Posterior cingulate gyrus (tissue), 11 donors: ENCODE measurements at regions not wholly inside any gene's neighbourhood (a gene's known extent, or its start where the extent isn't known, plus 50 kb on each side); places are given as distances from the start of the nearest gene placed in this dataset.

ENCODE experiments used
- DNase-seq, 10 donors: peaks; one replicate each; pipeline versions ENCODE4 v3.0.0 to v3.0.0-alpha.2; 2020 to 2021; ENCODE audit warnings: mixed read lengths in 3 of 10
- intact Hi-C: fragments of 100-400 bp; cut with DNase I; formaldehyde crosslinking; loops from one replicate; pipeline ENCODE4 v1.15.1; 2023

DNA sequence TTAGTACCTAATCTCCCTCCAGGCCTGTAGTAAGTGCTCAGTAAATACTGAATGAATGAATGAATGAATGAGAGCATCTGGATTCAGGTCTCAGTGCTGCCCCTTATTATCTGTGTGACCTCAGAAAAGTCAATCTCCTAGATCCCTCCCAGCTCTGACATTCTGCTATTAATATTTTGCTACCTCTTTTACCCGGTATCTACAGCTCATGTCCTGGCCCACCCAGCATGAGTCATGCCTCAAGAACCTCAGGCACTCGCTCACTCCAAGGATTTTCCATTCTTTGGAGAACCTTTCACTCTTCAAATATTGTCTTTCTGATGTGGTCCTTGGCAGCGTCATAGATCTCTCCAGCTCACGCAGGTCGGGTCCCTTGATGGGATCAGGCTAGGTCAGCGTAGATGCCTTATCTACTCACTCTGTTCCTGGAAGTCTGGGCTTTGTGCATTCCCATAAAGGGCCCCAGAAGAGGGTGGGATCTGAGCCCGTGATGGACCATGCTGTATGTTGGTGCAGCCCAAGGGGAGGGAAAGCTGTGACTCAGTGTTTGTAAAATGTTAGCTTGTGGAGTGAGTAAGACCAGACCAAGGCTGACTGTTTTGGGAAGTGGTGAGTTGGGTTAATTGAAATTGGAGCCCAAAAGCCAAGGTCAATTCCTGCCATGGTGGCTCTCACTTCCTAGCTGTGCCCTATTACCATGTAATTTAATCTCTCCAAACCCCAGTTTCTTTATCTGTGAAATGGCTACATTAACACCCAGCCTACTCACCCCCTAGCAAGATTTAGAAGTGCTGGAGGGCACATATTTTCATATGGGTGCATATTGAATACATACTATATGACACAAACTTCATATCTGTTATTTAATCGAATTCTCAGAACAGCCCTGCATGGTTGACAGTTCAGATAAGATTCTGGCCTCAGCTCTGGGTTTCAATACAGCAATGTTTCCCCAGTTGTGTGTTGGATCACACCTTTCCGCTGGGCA lies 214.1 kb upstream of the USP24 start:
- DNase-seq: no peak
- intact Hi-C loops: no loop called here

DNA sequence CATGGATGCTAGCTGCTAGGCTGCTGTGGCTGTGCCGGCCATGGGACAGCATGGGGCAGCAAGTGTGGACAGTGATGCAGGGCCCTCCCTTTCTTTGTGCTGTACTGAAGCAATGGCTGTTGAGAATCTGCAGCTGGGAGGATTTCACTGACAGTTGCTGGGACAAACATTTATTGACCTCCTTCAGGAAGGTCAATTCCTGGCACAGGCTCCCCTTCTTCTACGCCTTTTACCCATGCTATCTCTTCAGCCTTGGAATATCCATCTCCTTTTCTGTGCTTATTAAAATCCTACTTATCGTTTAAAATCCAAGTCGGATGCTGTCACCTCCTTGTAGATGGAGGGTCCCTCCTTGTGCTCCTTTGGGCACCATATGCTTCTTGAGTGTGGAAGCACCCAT lies 213.1 kb upstream of the USP24 start:
- intact Hi-C loops: no loop called here
- DNase-seq: no peak

DNA sequence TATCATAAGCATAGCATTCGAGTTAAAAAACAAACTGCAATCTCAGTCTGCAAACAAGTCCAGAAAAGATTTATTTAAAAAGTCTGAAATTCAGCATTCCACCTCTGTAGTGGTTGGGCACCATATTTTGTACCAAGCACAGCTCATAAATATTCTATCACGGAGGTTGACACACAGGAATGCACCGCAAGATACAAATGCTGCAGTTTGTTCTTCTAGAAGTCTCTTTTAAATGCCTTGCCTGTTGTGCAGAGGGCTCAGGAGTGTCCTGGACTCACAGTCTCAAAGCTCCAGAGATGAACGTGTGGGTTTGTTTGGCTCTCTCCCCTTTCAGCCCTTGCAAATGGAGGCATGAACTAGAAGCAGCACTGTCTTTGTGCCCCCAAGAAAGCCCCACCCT lies 212.4 kb upstream of the USP24 start:
- intact Hi-C loops: no loop called here
- DNase-seq: no peak

DNA sequence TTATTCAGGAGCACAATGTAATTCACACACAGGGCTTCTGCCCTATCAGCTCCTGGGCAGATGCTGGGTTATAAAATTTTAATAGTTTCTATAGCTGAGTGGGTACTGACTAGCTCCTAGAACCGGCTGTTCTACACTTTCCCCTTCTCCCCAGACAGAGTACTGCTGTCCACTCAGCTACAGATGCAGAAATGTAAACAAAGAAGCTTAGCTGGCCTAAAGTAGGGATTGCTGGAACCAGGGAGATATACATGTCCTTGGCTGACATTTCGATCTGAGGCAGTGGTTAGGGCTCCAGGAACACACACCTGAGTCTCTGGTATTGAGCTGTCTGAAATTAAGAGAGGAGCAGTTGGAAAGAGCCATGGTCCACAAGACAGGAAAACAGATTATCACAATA lies 211.5 kb upstream of the USP24 start:
- intact Hi-C loops: no loop called here

DNA sequence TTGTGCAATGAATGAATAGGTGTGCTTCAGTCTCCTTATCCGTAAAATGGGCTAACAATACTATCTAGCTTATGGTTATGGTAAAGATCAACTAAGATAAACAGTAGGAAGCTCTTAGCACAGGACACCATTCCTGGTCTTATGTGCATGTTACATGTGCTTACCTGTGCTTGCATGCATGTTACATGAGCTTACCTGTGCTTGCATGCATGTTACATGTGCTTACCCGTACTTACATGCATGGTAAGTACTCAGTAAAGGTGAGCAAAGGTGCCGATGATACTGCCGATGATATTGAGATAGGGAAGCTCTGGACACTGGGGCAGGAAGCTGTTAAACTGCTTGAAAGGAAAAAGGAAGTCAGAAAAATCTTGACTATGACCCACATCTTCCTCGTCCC lies 211.0 kb upstream of the USP24 start:
- intact Hi-C loops: no loop called here
- DNase-seq: no peak

More for the DNA sequence above, 211.5 kb upstream of the USP24 start:
- no peak for DNase-seq

DNA sequence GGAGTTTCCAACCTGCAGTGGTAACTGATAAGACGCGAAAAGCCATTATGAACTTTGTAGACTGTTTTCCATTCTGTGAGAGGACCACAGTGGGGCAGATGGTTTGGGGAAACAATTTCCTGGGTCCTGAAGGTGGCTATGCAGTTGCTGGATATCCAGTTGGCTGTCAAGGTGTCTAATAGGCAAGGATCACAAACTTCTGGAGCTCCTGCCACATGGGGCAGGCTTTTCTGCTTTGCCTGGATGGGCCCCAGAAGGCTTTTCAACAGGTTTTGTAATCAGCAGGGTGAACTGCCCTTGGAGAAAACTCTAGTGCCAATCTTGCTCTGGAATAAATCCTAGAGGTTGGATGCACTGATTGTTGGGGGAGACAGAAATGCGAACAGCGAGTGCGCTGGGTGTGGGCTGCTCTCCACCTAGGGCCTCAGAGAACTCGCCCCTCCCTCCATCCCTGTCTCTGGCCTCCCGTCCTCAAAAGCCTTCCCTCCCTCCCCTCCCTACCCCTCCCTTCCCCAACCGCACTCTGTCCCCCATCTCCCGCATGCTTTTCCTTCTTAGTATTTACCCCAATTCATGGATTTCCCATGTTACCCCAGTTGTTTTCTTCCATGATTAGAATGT lies 210.3 kb upstream of the USP24 start:
- DNase-seq: no peak
- intact Hi-C loops: no loop called here

DNA sequence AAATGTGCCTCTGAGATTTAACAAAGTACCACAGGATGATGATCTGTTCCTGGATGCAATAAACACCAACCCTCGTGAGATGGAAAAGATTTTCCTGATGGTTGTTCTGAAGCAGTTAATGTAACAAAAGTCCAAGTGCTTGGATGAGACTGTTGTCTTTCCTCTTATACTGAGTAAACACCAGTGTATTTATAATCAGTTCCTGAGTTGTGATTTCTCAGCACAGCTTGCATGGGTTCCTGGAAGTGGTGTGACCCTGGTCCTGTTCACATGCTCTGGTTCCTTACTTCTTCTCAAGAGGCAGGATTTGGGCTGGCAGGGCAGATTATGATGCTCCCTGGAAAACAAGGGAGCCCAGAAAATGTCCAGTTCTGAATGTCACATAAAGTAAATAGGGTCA lies 208.2 kb upstream of the USP24 start:
- no peak for DNase-seq

DNA sequence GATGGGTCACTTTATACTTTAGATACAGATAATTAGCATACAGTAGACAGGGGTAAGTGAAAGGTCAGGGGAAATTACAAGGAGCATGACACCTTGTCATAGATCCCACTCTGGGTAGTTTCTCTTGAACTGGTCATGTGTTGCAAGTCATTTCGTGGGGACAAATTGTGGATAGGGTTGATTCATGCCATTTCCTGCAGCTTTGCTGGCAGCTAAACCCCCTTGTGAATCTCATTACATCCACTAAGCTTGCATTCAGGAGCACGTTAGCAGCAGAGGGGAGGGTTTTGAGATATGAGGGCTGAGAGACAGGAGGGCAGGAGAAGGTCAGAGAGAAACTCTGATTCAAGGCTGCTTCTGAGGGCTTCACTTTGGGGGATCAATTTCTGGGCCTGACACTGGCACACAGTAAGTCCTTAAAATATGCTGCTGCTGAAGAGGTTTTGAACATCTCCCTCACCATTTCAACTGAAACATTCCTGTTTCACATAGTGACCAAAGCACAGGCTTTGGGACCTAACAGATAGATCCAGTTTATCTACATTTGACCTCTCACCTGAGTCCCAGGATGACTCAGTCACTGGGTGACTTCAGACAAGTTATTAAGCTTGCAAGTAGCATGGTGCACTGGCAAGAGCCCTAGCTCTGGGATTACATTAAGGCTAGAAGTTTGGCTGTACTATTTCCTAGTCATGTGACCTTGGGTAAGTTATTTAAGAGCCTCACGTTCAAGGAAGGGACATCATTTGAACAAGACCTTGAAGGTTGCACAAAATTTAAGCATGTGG lies 206.0 kb upstream of the USP24 start:
- no peak for DNase-seq
- intact Hi-C loops: no loop called here

More for the DNA sequence above, 208.2 kb upstream of the USP24 start:
- intact Hi-C loops: no loop called here

DNA sequence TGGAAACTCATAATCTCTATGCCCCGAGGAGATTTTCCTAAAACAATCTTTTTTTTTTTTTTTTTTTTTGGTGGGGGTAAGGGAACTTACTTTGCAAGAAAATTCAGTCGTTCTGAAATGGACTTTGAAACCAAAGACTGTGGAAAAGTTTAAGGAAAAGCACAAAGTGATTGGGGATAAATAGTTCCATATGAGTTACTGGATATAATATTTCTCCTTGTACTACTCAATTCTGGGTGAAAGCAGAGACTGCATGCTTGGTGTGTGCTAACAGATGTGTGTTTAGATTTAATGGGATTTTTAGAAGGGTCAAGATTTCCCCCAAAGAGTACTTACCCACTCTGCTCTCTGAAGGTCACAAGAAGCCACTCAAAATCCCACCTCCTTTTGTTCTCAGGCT lies 204.9 kb upstream of the USP24 start:
- DNase-seq: no peak
- intact Hi-C loops: no loop called here

DNA sequence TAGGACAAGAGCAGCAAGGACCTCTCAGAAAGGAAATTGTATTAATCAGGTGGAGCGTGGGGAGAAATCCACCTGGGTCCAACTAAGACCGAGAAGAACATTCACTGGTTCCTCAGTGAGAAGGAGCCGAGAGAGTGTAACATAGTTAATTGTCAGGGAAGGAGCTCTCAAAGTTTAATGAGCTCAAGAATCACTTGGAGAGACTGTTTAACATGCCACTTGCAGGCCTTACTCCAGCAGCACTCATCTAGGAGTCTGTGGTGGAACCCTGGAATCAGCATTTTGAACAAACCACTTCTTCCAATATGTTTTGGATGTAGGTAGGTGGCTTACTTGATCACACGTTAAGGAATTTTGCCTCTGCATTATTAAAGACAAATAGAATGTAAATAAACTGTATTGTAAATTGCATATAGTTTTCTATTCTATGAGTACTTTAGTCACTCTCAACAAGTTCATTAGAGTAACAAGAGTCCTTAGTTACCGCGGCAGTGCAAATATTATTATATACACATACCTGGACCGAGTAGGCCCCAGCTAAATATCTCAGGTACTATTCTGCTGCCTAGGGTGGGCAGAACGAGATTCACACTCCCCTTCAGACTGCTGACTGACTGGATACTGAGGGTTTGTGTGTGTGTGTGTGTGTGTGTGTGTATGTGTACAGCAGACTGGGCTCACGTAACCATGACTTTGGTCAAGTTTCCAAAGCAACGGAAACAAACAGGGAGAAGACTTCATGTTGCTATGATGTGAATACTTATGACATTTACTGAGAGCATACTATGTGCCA lies 203.2 kb upstream of the USP24 start:
- intact Hi-C loops: no loop called here
- no peak for DNase-seq

DNA sequence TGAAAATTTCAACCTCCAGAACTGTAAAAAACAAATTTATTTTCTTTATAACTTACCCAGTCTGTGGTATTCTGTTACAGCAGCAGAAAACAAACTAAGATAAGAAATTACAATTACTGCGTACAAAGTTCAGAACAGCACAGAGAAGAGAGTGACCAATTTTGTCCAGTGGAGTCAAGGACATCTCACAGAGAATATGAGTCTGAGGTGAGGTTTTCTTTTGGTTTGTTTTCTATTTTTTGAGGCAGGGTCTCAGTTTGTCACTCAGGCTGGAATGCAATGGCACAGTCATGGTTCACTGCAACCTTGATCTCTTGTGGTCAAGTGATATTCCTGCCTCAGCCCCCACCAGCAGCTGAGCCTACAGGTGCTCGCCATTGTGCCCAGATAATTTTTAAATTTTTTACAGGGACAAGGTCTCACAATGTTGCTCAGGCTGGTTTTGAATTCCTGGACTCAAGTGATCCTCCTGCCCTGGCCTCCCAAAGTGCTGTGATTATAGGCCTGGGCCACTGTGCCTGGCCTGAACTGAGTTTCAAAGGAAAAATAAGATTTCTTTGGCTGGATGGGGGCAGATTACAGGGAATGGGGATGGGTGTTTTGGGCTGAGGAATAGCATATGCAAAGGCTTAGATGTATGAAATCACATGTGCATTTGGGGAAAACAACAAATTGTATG lies 201.1 kb upstream of the USP24 start:
- DNase-seq: no peak
- intact Hi-C loops: no loop called here

DNA sequence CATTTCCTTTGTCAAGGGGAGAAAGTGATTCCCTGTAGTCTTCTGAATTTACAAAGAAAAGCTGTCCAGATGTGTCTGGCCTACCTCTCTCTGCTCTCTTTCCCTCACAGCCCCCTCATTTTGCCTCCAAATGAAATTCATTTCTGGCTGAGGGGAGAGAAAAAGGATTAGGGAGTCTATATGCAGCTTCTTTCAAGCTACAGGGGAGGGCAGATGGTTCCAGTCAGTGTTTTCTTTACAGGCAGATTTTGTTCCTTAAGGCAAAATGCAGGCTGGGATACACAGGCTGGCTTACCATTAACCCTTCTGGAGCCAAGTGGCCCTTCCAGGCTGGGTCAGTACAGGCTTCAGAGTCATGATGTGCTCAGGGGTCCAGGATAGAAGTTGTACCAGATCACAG lies 198.1 kb upstream of the USP24 start:
- DNase-seq: no peak

DNA sequence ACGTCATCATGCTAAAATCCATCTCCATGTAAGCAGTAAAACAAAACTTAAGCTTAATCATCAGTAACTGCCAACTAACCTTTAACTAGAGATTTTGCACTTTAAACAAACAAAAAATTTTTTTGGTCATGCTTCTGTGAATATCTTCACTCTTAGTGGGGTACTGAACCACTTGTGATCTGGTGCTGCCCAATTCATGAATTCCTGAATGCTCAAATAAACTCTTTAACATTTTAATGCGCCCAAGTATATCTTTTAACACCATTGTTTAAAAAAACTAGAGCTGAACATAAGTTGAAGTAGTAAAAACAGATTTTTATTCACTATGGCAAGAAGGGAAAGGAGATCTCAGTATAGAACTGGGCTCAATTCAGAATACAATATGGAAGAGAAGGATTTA lies 196.9 kb upstream of the USP24 start:
- intact Hi-C loops: no loop called here

More for the DNA sequence above, 198.1 kb upstream of the USP24 start:
- intact Hi-C loops: no loop called here

DNA sequence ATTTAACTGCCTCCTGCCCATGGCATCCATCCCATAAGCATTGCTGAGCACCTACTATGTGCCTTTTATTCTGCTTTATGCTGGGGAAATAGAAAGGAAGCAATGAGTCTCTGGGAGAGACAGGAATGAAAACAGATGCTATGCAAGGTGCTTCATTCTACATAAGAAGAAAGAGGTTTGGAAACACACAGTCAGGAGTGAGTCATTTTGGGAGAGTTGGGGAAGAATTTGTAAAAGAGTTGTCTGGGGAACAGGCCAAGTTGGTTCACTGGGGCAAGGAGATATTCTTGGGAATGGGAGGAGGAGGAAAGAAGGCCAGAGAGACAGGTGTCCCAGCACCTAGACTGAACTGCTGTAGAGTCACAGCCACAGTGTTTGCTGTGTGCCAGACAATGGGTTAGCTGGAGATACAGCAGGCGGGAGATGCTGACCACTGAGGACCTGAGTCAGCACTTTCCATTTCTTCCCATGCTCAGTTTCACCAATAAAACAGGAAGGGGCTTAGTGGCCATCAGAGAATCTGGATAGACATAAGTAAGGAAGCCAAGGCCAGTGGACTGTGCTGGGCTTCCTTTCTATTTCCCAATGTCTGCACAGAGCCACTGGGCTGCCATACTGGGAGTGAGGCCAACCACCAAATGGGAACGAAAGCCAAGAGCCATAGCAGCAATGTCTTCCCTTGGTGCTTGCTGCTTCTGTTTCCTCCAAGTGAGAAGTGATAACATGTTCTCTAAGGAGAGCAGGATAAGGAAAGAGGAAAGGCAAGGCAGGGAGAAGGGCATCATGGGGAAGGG lies 187.7 kb upstream of the USP24 start:
- intact Hi-C loops: no loop called here
- DNase-seq: no peak

More for the DNA sequence above, 196.9 kb upstream of the USP24 start:
- DNase-seq: no peak

DNA sequence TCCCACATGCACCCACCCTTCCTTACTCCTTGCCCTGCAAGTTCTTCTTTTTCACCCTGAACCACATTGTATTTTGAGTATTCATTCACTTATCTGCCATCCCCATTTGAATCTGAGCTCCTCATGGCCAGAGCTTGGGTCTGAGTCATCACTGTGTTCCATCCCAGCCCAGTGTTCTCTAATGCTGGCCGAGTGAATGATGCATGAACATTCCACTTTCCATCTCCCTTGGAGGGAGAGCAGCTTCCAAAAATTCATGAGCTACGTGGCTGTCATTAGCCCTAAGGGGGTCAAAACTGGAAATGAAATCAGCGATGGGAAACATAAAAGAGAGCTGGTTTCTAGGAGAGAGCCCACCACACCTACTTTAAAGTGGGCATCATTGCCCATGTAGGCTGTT lies 187.0 kb upstream of the USP24 start:
- DNase-seq: no peak

DNA sequence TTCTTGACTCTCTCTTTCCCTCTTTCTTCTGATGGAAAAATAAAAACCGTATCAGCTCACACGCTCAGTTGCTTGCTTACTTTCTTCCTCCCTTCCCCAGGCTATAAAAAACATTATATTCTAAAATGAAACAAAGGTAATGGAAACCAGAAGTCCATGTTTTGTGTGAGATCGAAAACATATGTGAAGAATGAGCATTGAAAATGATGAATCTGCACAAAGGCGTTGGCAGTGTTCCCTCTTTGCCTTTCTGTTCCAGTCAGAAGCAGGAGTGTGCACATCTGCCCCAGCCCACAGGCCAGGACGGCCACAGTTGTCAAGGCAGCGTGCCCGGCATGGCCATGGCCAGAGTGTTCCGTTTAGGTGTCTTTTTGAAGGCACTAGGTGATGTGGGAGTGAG lies 185.3 kb upstream of the USP24 start:
- intact Hi-C loops: no loop called here
- no peak for DNase-seq

More for the DNA sequence above, 187.0 kb upstream of the USP24 start:
- intact Hi-C loops: no loop called here

DNA sequence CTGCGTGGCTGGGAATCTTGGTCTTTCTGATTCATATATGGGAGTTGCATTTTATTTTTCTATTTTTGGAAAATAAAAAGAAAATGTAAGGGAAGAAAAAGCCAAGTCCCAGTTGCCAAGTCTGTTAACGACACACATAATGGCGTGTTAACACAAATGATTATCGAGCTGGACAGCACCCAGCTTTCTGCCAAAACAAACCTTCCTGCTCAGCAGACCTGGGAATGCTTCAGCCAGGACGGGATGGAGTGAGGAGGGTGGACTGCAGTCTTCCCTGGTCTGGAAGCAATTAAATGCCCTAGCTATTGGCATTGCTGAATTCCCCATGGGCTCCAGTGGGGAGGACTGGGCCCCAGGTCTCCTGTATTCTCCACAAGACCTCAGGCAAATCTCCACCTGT lies 184.2 kb upstream of the USP24 start:
- no peak for DNase-seq
- intact Hi-C loops: no loop called here

DNA sequence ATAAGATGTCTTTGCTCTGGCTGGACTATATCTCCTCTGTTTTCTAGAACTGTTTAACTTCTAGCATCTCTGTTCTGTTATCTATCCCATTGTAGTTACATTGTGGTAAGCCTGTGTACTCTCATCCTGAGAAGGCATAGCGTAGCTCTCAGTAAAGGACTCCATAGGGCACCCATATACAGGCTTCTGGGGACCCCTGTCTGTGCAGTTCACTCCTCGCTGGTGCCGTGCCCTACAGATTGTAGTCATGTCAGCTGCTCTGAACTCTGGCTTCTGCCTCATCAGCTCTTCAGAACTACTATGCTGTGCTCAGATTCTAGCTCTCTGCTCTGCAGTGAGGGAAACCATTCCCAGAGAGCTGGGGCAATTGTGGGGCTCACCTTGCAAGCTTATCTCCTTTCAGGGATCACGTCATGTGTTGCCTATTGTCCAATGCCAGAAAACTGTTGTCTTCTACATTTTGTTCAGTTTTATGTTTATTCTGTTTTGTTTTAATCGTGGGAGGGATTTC lies 181.3 kb upstream of the USP24 start:
- no peak for DNase-seq
- intact Hi-C loops: no loop called here

DNA sequence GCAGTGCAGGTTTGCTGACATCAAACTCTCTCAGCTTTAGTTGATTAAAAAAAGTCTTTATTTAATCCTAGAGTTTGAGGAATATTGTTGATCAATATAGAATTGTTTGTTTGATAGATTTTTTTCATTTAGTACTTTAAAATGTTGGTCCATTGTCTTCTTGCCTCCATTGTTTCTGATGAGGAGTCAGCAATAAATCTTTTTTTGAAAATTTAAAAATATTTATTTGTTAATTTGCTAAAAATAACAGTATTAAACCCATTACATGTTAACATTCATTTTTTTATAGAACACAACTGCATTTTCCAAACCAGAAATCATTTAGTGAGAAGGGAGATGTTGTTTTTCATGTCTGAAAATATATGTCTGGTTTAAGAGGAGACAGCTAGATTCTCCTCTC lies 173.8 kb upstream of the USP24 start:
- no peak for DNase-seq
- intact Hi-C loops: no loop called here
